ENCODE measurements at regions not wholly inside any gene's neighbourhood (a gene's known extent, or its start where the extent isn't known, plus 50 kb on each side); places are given as distances from the start of the nearest gene placed in this dataset.

GRCh38 chr9:129262261-129262660 lies 84.2 kb upstream of the IER5L start:
- Histone ChIP-seq H3K27ac (no peak overlapping the region), H3K36me3 (ENCODE audit: insufficient read depth) (no peaks in the 10 kb centered on the region), H3K4me3 (IDR thresholded peaks at IDR 0.05; ENCODE audit: insufficient read depth, low read depth, low read length) (no peak overlapping the region), H2AFZ (ENCODE audit: low read depth) (no peak overlapping the region), H3K79me2 (ENCODE audit: insufficient read depth, low read depth) (no peaks in the 10 kb centered on the region), H3K4me2 (no peak overlapping the region), H3K9ac (no peak overlapping the region), H3K4me1 (ENCODE audit: low read depth, poor library complexity, severe bottlenecking) (peaks cover 21% of the 10 kb centered on the region), H4K20me1 (ENCODE audit: insufficient read depth) (no peaks in the 10 kb centered on the region), H3K27me3 (ENCODE audit: insufficient read depth, low read depth) (no peaks in the 10 kb centered on the region)
- no peak for TF ChIP-seq CTCF (conservative IDR thresholded peaks at IDR 0.05; ENCODE audit: low read depth, low read length)

DNA sequence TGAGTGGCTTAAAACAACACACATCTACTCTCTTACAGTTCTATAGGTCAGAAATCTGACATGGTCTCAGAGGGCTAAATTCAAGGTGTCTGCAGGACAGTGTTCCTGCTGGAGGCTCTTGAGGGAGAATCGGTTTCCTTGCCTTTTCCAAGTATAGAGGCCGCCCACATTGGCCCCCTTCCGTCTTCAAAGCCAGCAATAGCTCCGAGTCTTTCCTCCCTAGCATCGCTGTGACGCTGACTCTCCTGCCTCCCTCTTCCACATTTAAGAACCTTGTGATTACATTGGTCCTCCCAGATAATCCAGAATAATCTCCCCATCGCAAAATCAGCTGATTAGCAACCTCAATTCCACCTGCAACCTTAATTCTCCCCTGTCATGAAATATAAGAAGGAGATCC lies 81.3 kb upstream of the IER5L start:
- Histone ChIP-seq H3K27me3 (ENCODE audit: insufficient read depth, low read depth) (no peaks in the 10 kb centered on the region), H2AFZ (ENCODE audit: low read depth) (peak overlapping the region; percentile 38), H3K9ac (peak overlapping the region; percentile 46; the same call in 1 of the 2 replicates), H4K20me1 (ENCODE audit: insufficient read depth) (no peaks in the 10 kb centered on the region), H3K36me3 (ENCODE audit: insufficient read depth) (no peaks in the 10 kb centered on the region), H3K79me2 (ENCODE audit: insufficient read depth, low read depth) (no peaks in the 10 kb centered on the region), H3K4me2 (peak overlapping the region; percentile 95), H3K4me1 (ENCODE audit: low read depth, poor library complexity, severe bottlenecking) (peaks cover 21% of the 10 kb centered on the region), H3K27ac (peak overlapping the region; percentile 53; the same call in 1 of the 2 replicates), H3K4me3 (IDR thresholded peaks at IDR 0.05; ENCODE audit: insufficient read depth, low read depth, low read length) (no peak overlapping the region)
- TF ChIP-seq CTCF (conservative IDR thresholded peaks at IDR 0.05; ENCODE audit: low read depth, low read length) = no peak

- Histone ChIP-seq H2AFZ (ENCODE audit: low read depth) (peak overlapping the region; percentile 38), H3K27me3 (ENCODE audit: insufficient read depth, low read depth) (no peaks in the 10 kb centered on the region), H3K9ac (peak overlapping the region; percentile 46; the same call in 1 of the 2 replicates), H3K4me3 (IDR thresholded peaks at IDR 0.05; ENCODE audit: insufficient read depth, low read depth, low read length) (no peak overlapping the region), H3K27ac (peak overlapping the region; percentile 53), H3K79me2 (ENCODE audit: insufficient read depth, low read depth) (no peaks in the 10 kb centered on the region), H3K4me1 (ENCODE audit: low read depth, poor library complexity, severe bottlenecking) (peaks cover 21% of the 10 kb centered on the region), H4K20me1 (ENCODE audit: insufficient read depth) (no peaks in the 10 kb centered on the region), H3K36me3 (ENCODE audit: insufficient read depth) (no peaks in the 10 kb centered on the region), H3K4me2 (peak overlapping the region; percentile 95)
- TF ChIP-seq CTCF (conservative IDR thresholded peaks at IDR 0.05; ENCODE audit: low read depth, low read length) = no peak
Measured at GRCh38 chr9:129258823-129259301, 80.8 kb upstream of the IER5L start.

DNA sequence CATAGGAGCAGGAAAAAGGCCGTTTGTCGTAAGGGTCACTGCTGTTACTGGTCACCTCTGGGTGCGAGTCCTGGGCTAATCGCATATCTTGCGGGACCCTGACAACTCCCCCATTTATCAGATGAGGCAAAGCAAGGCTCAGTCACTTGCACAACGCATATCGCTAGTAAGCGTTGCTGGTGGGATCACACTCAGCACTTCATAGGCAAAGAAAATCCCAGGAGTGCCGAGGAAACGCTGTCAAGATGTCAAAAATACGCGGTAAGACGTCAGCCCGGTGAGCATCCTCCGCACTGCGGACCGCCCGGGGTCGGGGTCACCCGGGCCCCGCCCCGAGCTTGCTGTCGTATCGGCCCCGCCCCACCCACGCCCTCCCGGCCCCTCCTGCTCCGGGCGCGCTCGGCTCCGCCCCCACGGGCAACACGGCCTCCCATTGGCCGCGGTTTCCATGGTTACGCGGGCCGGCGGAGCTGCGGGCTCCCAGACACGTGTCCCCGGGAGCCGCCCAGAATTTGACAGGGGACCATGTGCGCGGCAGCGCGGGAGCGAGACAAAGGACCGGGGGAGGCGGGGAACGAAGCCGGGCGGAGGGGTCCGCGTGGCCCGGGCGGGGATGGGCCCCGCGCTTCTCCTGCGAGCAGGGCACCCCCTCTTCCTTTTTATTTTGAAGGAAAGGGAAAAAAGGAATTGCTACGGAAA lies 80.2 kb upstream of the IER5L start:
- peak overlapping the region; percentile 95 for H3K4me2 ChIP-seq
- no peak for TF ChIP-seq CTCF (conservative IDR thresholded peaks at IDR 0.05; ENCODE audit: low read depth, low read length)
- no peaks in the 10 kb centered on the region for H3K79me2 ChIP-seq (ENCODE audit: insufficient read depth, low read depth)
- H4K20me1 ChIP-seq (ENCODE audit: insufficient read depth) = no peaks in the 10 kb centered on the region
- no peaks in the 10 kb centered on the region for H3K36me3 ChIP-seq (ENCODE audit: insufficient read depth)
- H3K4me3 ChIP-seq (IDR thresholded peaks at IDR 0.05; ENCODE audit: insufficient read depth, low read depth, low read length) = no peak overlapping the region
- H3K27me3 ChIP-seq (ENCODE audit: insufficient read depth, low read depth) = no peaks in the 10 kb centered on the region
- peak overlapping the region; percentile 53 for H3K27ac ChIP-seq
- H3K4me1 ChIP-seq (ENCODE audit: low read depth, poor library complexity, severe bottlenecking) = peaks cover 21% of the 10 kb centered on the region
- peak overlapping the region; percentile 50; the same call in 1 of the 2 replicates for H2AFZ ChIP-seq (ENCODE audit: low read depth)
- peak overlapping the region; percentile 46; the same call in 1 of the 2 replicates for H3K9ac ChIP-seq
